ENCODE measurements at regions not wholly inside any gene's neighbourhood (a gene's known extent, or its start where the extent isn't known, plus 50 kb on each side); places are given as distances from the start of the nearest gene placed in this dataset.
"Not testable (repeated sequence)": the region's sequence is repeated elsewhere in the genome, so short reads cannot be mapped to it uniquely, and the experiment has no call there.

GRCh38 chr12:24630856-24631255 is 318.0 kb downstream of the BCAT1 start:
- TF ChIP-seq CTCF (IDR thresholded peaks at IDR 0.05; ENCODE audit: extremely low read depth, insufficient read depth, missing control alignments) = no peak
- in situ Hi-C loops (cut with MboI; ENCODE audit: low pct_unique_long_range_greater_than_20kb, low sequenced_read_pairs, unreplicated experiment) = no loop called here
- DNase-seq (ENCODE audit: low spot score) = no peak

GRCh38 chr12:24630446-24630845 is 318.5 kb downstream of the BCAT1 start:
- TF ChIP-seq CTCF (IDR thresholded peaks at IDR 0.05; ENCODE audit: extremely low read depth, insufficient read depth, missing control alignments) = no peak
- no peak for DNase-seq (ENCODE audit: low spot score)

GRCh38 chr12:24625103-24625502 is 323.8 kb downstream of the BCAT1 start:
- TF ChIP-seq CTCF (IDR thresholded peaks at IDR 0.05; ENCODE audit: extremely low read depth, insufficient read depth, missing control alignments) = no peak
- no peak for DNase-seq (ENCODE audit: low spot score)

More at GRCh38 chr12:24630446-24630845, 318.5 kb downstream of the BCAT1 start:
- in situ Hi-C loops (cut with MboI; ENCODE audit: low pct_unique_long_range_greater_than_20kb, low sequenced_read_pairs, unreplicated experiment) = no loop called here

GRCh38 chr12:24619954-24620353 is 328.9 kb downstream of the BCAT1 start:
- in situ Hi-C loops (cut with MboI; ENCODE audit: low pct_unique_long_range_greater_than_20kb, low sequenced_read_pairs, unreplicated experiment); DNase-seq (ENCODE audit: low spot score): not testable (repeated sequence)

More at GRCh38 chr12:24625103-24625502, 323.8 kb downstream of the BCAT1 start:
- in situ Hi-C loops (cut with MboI; ENCODE audit: low pct_unique_long_range_greater_than_20kb, low sequenced_read_pairs, unreplicated experiment) = no loop called here

GRCh38 chr12:24617471-24617870 is 331.4 kb downstream of the BCAT1 start:
- no peak for TF ChIP-seq CTCF (IDR thresholded peaks at IDR 0.05; ENCODE audit: extremely low read depth, insufficient read depth, missing control alignments)
- DNase-seq (ENCODE audit: low spot score) = no peak
- in situ Hi-C loops (cut with MboI; ENCODE audit: low pct_unique_long_range_greater_than_20kb, low sequenced_read_pairs, unreplicated experiment) = no loop called here

GRCh38 chr12:24615967-24616411 is 332.9 kb downstream of the BCAT1 start:
- no peak for TF ChIP-seq CTCF (IDR thresholded peaks at IDR 0.05; ENCODE audit: extremely low read depth, insufficient read depth, missing control alignments)
- in situ Hi-C loops (cut with MboI; ENCODE audit: low pct_unique_long_range_greater_than_20kb, low sequenced_read_pairs, unreplicated experiment) = no loop called here
- no peak for DNase-seq (ENCODE audit: low spot score)

GRCh38 chr12:24608637-24609285 is 340.1 kb downstream of the BCAT1 start:
- no peak for TF ChIP-seq CTCF (IDR thresholded peaks at IDR 0.05; ENCODE audit: extremely low read depth, insufficient read depth, missing control alignments)
- no peak for DNase-seq (ENCODE audit: low spot score)
- in situ Hi-C loops (cut with MboI; ENCODE audit: low pct_unique_long_range_greater_than_20kb, low sequenced_read_pairs, unreplicated experiment) = no loop called here

Measured in GM13977 (cell line).